ENCODE measurements at regions not wholly inside any gene's neighbourhood (a gene's known extent, or its start where the extent isn't known, plus 50 kb on each side); places are given as distances from the start of the nearest gene placed in this dataset.

GRCh38 chr22:47355776-47356510 lies 593.5 kb downstream of the TBC1D22A start:
- TF ChIP-seq GATA2 (IDR thresholded peaks at IDR 0.05; ENCODE audit: low read depth, low read length) (no peak), GATA3 (IDR thresholded peaks at IDR 0.05; ENCODE audit: low read depth, low read length) (no peak)

GRCh38 chr22:47355388-47355725 lies 592.9 kb downstream of the TBC1D22A start:
- TF ChIP-seq GATA2 (IDR thresholded peaks at IDR 0.05; ENCODE audit: low read depth, low read length) (no peak), GATA3 (IDR thresholded peaks at IDR 0.05; ENCODE audit: low read depth, low read length) (no peak)

- no peak for TF ChIP-seq GATA2 (IDR thresholded peaks at IDR 0.05; ENCODE audit: low read depth, low read length)
Measured at GRCh38 chr22:47354668-47355387, 592.4 kb downstream of the TBC1D22A start.

- TF ChIP-seq GATA2 (IDR thresholded peaks at IDR 0.05; ENCODE audit: low read depth, low read length) (no peak), GATA3 (IDR thresholded peaks at IDR 0.05; ENCODE audit: low read depth, low read length) (no peak)
Measured at GRCh38 chr22:47352920-47353700, 590.7 kb downstream of the TBC1D22A start.

GRCh38 chr22:47351836-47352579 lies 589.6 kb downstream of the TBC1D22A start:
- no peak for TF ChIP-seq GATA2 (IDR thresholded peaks at IDR 0.05; ENCODE audit: low read depth, low read length)
- no peak for TF ChIP-seq GATA3 (IDR thresholded peaks at IDR 0.05; ENCODE audit: low read depth, low read length)

- TF ChIP-seq GATA2 (IDR thresholded peaks at IDR 0.05; ENCODE audit: low read depth, low read length) = no peak
- TF ChIP-seq GATA3 (IDR thresholded peaks at IDR 0.05; ENCODE audit: low read depth, low read length) = no peak
Measured at GRCh38 chr22:47345025-47345424, 582.6 kb downstream of the TBC1D22A start.

GRCh38 chr22:47344414-47344813 lies 582.0 kb downstream of the TBC1D22A start:
- TF ChIP-seq GATA2 (IDR thresholded peaks at IDR 0.05; ENCODE audit: low read depth, low read length) (no peak), GATA3 (IDR thresholded peaks at IDR 0.05; ENCODE audit: low read depth, low read length) (no peak)

GRCh38 chr22:47343611-47344010 lies 581.2 kb downstream of the TBC1D22A start:
- no peak for TF ChIP-seq GATA2 (IDR thresholded peaks at IDR 0.05; ENCODE audit: low read depth, low read length)
- TF ChIP-seq GATA3 (IDR thresholded peaks at IDR 0.05; ENCODE audit: low read depth, low read length) = no peak

GRCh38 chr22:47342446-47342845 lies 580.0 kb downstream of the TBC1D22A start:
- no peak for TF ChIP-seq GATA3 (IDR thresholded peaks at IDR 0.05; ENCODE audit: low read depth, low read length)
- no peak for TF ChIP-seq GATA2 (IDR thresholded peaks at IDR 0.05; ENCODE audit: low read depth, low read length)

- TF ChIP-seq GATA3 (IDR thresholded peaks at IDR 0.05; ENCODE audit: low read depth, low read length) (no peak), GATA2 (IDR thresholded peaks at IDR 0.05; ENCODE audit: low read depth, low read length) (no peak)
Measured at GRCh38 chr22:47341464-47341863, 579.0 kb downstream of the TBC1D22A start.

- no peak for TF ChIP-seq GATA2 (IDR thresholded peaks at IDR 0.05; ENCODE audit: low read depth, low read length)
- no peak for TF ChIP-seq GATA3 (IDR thresholded peaks at IDR 0.05; ENCODE audit: low read depth, low read length)
Measured at GRCh38 chr22:47340851-47341436, 578.5 kb downstream of the TBC1D22A start.

GRCh38 chr22:47337161-47337621 lies 574.7 kb downstream of the TBC1D22A start:
- TF ChIP-seq GATA3 (IDR thresholded peaks at IDR 0.05; ENCODE audit: low read depth, low read length) = no peak
- no peak for TF ChIP-seq GATA2 (IDR thresholded peaks at IDR 0.05; ENCODE audit: low read depth, low read length)

- TF ChIP-seq GATA2 (IDR thresholded peaks at IDR 0.05; ENCODE audit: low read depth, low read length) = no peak
Measured at GRCh38 chr22:47335958-47336357, 573.5 kb downstream of the TBC1D22A start.
